ENCODE measurements at regions not wholly inside any gene's neighbourhood (a gene's known extent, or its start where the extent isn't known, plus 50 kb on each side); places are given as distances from the start of the nearest gene placed in this dataset.
A peak's percentile ranks its signal among the peaks of the same experiment; 100 is the strongest.
"Not testable (repeated sequence)": the region's sequence is repeated elsewhere in the genome, so short reads cannot be mapped to it uniquely, and the experiment has no call there.

GRCh38 chr4:131316086-131316485 lies 1833.0 kb upstream of the PCDH10 start:
- no peak for DNase-seq
- intact Hi-C loops (cut with DNase I), result no loop called here

GRCh38 chr4:131337936-131338335 lies 1811.2 kb upstream of the PCDH10 start:
- intact Hi-C loops (cut with DNase I), result no loop called here
- DNase-seq, result no peak

GRCh38 chr4:131339137-131339536 lies 1810.0 kb upstream of the PCDH10 start:
- intact Hi-C loops (cut with DNase I), result no loop called here
- DNase-seq, result no peak

GRCh38 chr4:131344761-131345160 lies 1804.3 kb upstream of the PCDH10 start:
- intact Hi-C loops (cut with DNase I), result no loop called here
- DNase-seq, result no peak

GRCh38 chr4:131347816-131348215 lies 1801.3 kb upstream of the PCDH10 start:
- intact Hi-C loops (cut with DNase I), result no loop called here

GRCh38 chr4:131348263-131348662 lies 1800.8 kb upstream of the PCDH10 start:
- intact Hi-C loops (cut with DNase I), result no loop called here
- no peak for DNase-seq

More at GRCh38 chr4:131347816-131348215, 1801.3 kb upstream of the PCDH10 start:
- DNase-seq, result no peak

- intact Hi-C loops (cut with DNase I), result not testable (repeated sequence)
- DNase-seq, result peak in 2 of 10 donors; percentile 25 to 57
Observed at GRCh38 chr4:131352371-131352770, 1796.7 kb upstream of the PCDH10 start.

- DNase-seq, result no peak
Observed at GRCh38 chr4:131366714-131367113, 1782.4 kb upstream of the PCDH10 start.

GRCh38 chr4:131367441-131367840 lies 1781.7 kb upstream of the PCDH10 start:
- intact Hi-C loops (cut with DNase I), result no loop called here
- no peak for DNase-seq

More at GRCh38 chr4:131366714-131367113, 1782.4 kb upstream of the PCDH10 start:
- intact Hi-C loops (cut with DNase I), result no loop called here

- intact Hi-C loops (cut with DNase I), result no loop called here
- no peak for DNase-seq
Observed at GRCh38 chr4:131370846-131371245, 1778.2 kb upstream of the PCDH10 start.

GRCh38 chr4:131381055-131381454 lies 1768.0 kb upstream of the PCDH10 start:
- no peak for DNase-seq
- intact Hi-C loops (cut with DNase I), result no loop called here

- intact Hi-C loops (cut with DNase I), result no loop called here
- no peak for DNase-seq
Observed at GRCh38 chr4:131382839-131383238, 1766.3 kb upstream of the PCDH10 start.

- intact Hi-C loops (cut with DNase I), result no loop called here
- no peak for DNase-seq
Observed at GRCh38 chr4:131388277-131388676, 1760.8 kb upstream of the PCDH10 start.

GRCh38 chr4:131408102-131408501 lies 1741.0 kb upstream of the PCDH10 start:
- DNase-seq, result peak in 1 of 10 donors; percentile 42
- intact Hi-C loops (cut with DNase I), result no loop called here

GRCh38 chr4:131411393-131411792 lies 1737.7 kb upstream of the PCDH10 start:
- DNase-seq, result no peak
- intact Hi-C loops (cut with DNase I), result no loop called here

GRCh38 chr4:131419147-131419546 lies 1729.9 kb upstream of the PCDH10 start:
- intact Hi-C loops (cut with DNase I), result no loop called here
- DNase-seq, result no peak

GRCh38 chr4:131426023-131426758 lies 1722.9 kb upstream of the PCDH10 start:
- no peak for DNase-seq
- intact Hi-C loops (cut with DNase I), result no loop called here

- intact Hi-C loops (cut with DNase I), result no loop called here
Observed at GRCh38 chr4:131427000-131427399, 1722.1 kb upstream of the PCDH10 start.

GRCh38 chr4:131430302-131430701 lies 1718.8 kb upstream of the PCDH10 start:
- intact Hi-C loops (cut with DNase I), result no loop called here
- no peak for DNase-seq

More at GRCh38 chr4:131427000-131427399, 1722.1 kb upstream of the PCDH10 start:
- no peak for DNase-seq

- DNase-seq, result no peak
- intact Hi-C loops (cut with DNase I), result no loop called here
Observed at GRCh38 chr4:131441004-131441688, 1707.9 kb upstream of the PCDH10 start.

GRCh38 chr4:131447883-131448282 lies 1701.2 kb upstream of the PCDH10 start:
- DNase-seq, result no peak
- intact Hi-C loops (cut with DNase I), result no loop called here
